GM19467 (cell line): ENCODE measurements at regions not wholly inside any gene's neighbourhood (a gene's known extent, or its start where the extent isn't known, plus 50 kb on each side); places are given as distances from the start of the nearest gene placed in this dataset.

Experiments
- ATAC-seq: cut with Tn5 transposase; IDR thresholded peaks from one replicate; pipeline ENCODE4 v1.9.1; 2021; ENCODE audit warnings: mild to moderate bottlenecking, moderate library complexity; ENCODE audit not compliant: unreplicated experiment

GRCh38 chr3:193825617-193826016, 232.6 kb downstream of the OPA1 start:
- ATAC-seq, result no peak

GRCh38 chr3:193826159-193826795, 233.3 kb downstream of the OPA1 start:
- no peak for ATAC-seq

- no peak for ATAC-seq
These were observed 234.1 kb downstream of the OPA1 start for GRCh38 chr3:193827040-193827669.

GRCh38 chr3:193827871-193828270, 234.9 kb downstream of the OPA1 start:
- no peak for ATAC-seq

- ATAC-seq, result no peak
These were observed 235.5 kb downstream of the OPA1 start for GRCh38 chr3:193828477-193828876.

- ATAC-seq, result no peak
These were observed 236.8 kb downstream of the OPA1 start for GRCh38 chr3:193829781-193830180.

- no peak for ATAC-seq
These were observed 237.8 kb downstream of the OPA1 start for GRCh38 chr3:193830791-193831191.

GRCh38 chr3:193831495-193832455, 238.8 kb downstream of the OPA1 start:
- ATAC-seq, result peak; percentile 75

- ATAC-seq, result no peak
These were observed 239.9 kb downstream of the OPA1 start for GRCh38 chr3:193832833-193833413.

GRCh38 chr3:193833592-193833991, 240.6 kb downstream of the OPA1 start:
- ATAC-seq, result no peak

GRCh38 chr3:193835414-193835813, 242.4 kb downstream of the OPA1 start:
- ATAC-seq, result no peak

GRCh38 chr3:193836511-193836910, 243.5 kb downstream of the OPA1 start:
- no peak for ATAC-seq

GRCh38 chr3:193836918-193837317, 243.9 kb downstream of the OPA1 start:
- no peak for ATAC-seq

GRCh38 chr3:193837347-193837827, 244.4 kb downstream of the OPA1 start:
- ATAC-seq, result no peak

- ATAC-seq, result no peak
These were observed 247.2 kb downstream of the OPA1 start for GRCh38 chr3:193840111-193840641.

GRCh38 chr3:193841581-193841980, 248.6 kb downstream of the OPA1 start:
- ATAC-seq, result no peak

- ATAC-seq, result peak; percentile 50
These were observed 249.2 kb downstream of the OPA1 start for GRCh38 chr3:193842029-193842798.

GRCh38 chr3:193842832-193843473, 249.9 kb downstream of the OPA1 start:
- ATAC-seq, result no peak

- ATAC-seq, result peak; percentile 71
These were observed 250.7 kb downstream of the OPA1 start for GRCh38 chr3:193843474-193844301.
